Medulla oblongata (tissue), 1 donor: ENCODE measurements at regions not wholly inside any gene's neighbourhood (a gene's known extent, or its start where the extent isn't known, plus 50 kb on each side); places are given as distances from the start of the nearest gene placed in this dataset.

Experiments used
- DNase-seq: peaks from one replicate; pipeline ENCODE4 v3.0.0-alpha.2; 2015; ENCODE audit errors: extremely low spot score

GRCh38 chr15:94606286-94606685 is 374.9 kb downstream of the MCTP2 start:
- DNase-seq, result no peak

DNA sequence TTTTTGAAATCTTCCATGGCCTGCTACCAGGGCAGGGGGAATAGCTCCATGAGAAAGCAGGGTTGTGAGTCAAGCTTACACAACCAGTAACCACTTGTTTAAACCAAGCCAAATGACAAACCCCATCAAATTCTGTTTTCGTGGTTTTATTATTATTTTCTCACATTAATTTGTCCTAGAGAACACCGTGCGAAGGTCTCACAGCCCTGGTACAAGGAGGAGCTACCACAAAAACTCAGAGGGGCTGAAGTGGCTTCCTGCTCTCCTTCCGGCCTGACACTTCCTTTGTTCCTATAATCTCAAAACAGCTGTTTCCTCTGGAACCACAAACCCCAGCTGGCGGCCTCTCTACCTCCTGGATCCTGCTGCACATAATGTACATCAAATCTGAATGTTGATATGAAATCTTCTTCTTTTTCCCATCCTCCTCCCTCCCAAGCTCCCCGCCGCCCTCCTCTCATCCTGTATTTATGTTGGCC is 375.9 kb downstream of the MCTP2 start:
- DNase-seq, result no peak

GRCh38 chr15:94610069-94610468 is 378.7 kb downstream of the MCTP2 start:
- DNase-seq, result no peak

DNA sequence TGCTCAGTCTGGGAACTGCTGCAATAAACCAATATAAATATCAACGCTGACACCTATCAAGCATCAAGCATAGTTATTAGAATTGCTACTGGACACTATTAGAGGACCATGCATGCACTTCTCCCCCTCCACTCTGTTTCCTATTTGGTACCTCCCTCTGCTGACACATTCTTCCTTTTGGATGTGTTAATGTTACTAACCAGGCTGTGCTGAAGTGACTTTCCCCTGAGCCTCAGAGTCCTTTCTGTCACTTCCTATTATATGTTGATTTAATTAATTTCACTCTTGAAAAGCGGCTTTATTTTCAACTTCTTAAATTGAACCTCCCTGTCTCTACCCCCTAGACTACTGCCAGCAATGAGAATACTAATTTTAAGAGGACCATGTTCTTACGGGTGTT is 379.1 kb downstream of the MCTP2 start:
- no peak for DNase-seq

GRCh38 chr15:94611656-94612055 is 380.3 kb downstream of the MCTP2 start:
- DNase-seq, result no peak

GRCh38 chr15:94615688-94616087 is 384.3 kb downstream of the MCTP2 start:
- DNase-seq, result no peak

DNA sequence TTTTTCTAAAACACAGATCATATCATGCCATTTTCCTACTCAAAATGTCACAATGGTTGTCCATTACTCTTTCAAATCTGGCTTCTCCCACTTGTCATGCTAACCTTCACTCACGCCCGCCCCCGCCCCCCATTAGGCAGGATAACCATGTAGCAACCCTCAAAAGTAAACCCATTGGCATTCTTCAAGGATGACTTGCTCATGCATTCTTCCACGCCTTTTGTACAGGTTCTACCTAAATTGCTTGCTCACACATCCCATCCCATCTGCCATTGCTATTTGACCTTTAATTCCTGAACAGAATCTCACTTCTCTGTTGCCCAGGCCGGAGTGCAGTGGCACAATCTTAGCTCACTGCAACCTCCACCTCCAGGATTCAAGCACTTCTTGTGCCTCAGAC is 389.3 kb downstream of the MCTP2 start:
- DNase-seq, result no peak

- no peak for DNase-seq
Measured at GRCh38 chr15:94621736-94622135, 390.4 kb downstream of the MCTP2 start.

GRCh38 chr15:94626949-94627348 is 395.6 kb downstream of the MCTP2 start:
- DNase-seq, result no peak

DNA sequence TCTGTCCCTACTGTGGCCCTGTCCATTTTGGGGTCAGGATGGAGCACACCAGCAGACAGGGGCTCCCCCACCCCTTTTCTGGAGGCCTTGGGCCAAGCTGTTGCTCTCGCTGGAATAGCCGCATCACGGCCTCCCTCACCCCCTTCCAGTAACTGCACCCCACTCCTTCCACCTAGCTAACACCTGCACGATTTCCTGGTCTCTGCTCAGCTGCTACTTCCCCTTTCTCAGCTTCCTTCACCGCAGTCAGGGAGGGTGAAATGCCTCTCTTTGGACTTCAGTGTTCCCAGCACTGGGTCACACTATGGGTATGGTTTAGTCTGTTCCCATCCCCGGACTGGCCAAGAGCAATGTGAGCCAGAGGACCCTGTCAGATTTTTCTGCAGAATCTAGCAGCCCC is 400.2 kb downstream of the MCTP2 start:
- no peak for DNase-seq

DNA sequence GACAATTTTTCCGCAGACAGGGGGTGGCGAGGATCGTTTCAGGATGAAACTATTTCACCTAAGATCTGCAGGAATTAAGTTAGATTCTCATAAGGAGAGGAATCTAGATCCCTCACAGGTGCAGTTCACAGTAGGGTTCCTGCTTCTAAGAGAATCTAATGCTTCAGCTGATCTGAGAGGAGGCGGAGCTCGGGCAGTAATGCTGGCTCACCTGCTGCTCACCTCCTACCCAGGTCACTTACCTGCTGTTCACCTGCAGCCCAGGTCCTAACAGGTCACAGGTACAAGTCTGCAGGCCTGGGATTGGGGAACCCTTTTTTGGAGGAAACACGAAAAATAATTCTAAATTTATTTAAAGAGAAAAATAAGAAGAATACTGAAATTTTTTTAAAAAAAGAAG is 406.8 kb downstream of the MCTP2 start:
- no peak for DNase-seq

GRCh38 chr15:94639701-94640100 is 408.3 kb downstream of the MCTP2 start:
- DNase-seq, result no peak

DNA sequence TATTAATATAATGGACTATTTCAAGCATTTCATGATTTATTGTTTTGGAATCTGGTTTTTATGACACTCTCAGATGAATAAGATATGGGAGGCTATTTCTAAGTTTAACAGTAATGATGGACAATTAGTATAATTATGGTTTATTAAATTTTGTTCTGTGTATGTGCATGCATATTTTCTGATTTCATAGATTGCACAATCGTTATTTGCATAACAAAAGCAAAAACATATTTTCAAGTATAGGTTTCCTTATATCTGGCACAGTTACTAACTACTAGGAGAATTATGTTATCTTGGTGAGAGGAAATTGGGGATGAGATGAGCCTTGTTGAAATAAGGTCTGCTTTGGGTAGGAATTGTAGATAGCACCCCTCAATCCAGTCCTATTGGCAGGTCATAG is 413.1 kb downstream of the MCTP2 start:
- no peak for DNase-seq

GRCh38 chr15:94653071-94653470 is 421.7 kb downstream of the MCTP2 start:
- DNase-seq, result no peak

DNA sequence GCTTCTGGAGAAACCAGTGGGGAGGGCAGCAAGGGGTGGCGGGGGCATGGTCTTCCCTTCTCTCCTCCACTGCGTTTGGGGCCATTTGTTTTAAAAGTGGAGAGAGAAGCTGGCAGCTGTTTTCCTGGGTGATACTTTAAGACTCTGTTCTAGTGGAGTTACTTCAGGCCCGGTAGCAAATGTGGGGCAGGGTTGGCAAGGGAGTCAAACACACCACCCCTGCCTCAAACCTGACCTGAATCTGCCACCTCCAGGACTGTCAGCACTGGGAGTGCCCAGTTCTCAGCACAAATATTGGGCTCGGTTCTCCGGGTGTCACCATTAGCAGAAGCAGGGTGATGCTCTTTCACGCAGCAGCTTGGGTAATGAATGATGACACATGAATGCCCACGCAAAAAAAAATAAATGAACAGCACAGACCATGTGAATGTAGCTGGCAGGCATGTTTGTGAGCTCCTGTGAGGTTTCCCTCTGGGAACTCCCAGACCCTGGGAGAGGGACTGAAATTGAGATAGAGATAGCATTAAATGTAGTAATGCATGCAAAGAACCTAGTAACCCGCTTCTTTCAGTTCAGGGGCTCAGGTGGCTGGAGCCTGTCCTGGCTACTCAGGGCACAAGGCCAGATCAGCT is 424.0 kb downstream of the MCTP2 start:
- DNase-seq, result no peak

GRCh38 chr15:94665676-94666441 is 434.5 kb downstream of the MCTP2 start:
- no peak for DNase-seq

GRCh38 chr15:94666553-94666952 is 435.2 kb downstream of the MCTP2 start:
- no peak for DNase-seq

DNA sequence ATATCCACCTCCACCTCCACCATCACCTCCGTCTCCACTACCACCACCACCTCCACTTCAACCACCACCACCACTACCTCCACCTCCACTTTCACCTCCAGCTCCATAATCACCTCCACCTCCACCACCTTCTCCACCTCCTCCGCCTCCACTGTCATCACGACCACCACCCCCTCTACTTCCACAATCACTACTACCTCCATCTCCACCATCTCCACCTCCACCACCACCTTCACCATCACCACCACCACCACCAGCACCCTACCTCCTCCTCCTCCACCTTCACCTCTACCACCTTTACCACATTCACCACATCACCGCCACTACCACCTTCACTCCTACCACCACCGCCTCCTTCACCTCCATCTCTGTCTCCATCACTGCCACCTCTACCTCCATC is 435.7 kb downstream of the MCTP2 start:
- no peak for DNase-seq

- DNase-seq, result peak; percentile 78
Measured at GRCh38 chr15:94670438-94671034, 439.2 kb downstream of the MCTP2 start.

DNA sequence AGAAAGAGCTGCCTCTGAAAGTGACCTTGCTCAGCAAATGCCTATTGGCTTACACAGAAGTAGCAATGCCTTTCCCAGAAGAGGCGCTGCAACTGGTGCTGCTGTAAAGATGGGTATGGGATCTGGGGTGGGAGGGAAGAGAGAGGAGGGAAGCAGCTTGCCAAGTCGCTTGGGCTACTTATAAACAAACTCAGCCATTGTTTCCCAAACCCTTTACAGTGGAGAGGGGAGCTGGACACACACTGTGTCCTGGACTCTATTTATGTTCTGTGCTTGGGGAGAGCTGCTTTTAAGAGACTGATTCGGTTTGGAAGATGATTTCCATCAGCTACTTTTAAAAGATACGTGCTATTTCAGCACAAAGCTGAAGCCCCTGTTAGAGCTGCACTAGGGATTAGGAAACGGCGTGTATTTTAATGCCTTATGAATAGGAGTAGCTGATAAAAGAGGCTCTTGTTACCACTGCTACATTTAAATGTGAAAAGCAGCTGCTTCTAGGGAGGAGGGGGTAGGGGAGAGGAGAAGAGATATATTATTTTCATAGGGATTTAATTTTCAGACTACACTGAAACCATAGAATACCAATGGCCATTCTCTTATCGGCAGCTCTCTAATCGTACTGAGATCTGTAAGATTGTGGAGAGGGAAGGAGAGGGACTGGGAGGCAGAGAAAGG is 440.6 kb downstream of the MCTP2 start:
- DNase-seq, result peak; percentile 42

DNA sequence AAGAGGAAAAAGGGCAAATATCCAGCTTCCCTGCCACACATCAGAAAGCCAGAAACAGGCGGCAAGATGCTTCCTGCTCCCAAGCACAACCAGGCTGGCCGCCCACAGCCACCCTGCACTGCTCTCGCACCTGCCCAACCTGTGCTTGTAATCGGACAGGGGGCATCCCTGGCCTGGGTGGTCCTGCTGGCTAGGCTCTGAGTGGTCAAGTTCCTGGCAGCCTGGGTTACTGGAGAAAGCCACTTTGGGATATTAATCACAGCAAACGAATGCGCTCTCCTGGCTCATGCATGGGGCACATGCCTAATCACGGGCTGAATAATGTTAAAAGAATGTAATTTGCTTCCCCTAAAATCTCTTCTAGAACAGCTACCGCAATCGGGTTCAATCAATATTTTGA is 442.4 kb downstream of the MCTP2 start:
- DNase-seq, result no peak

- peak; percentile 13 for DNase-seq
Measured at GRCh38 chr15:94674296-94674695, 442.9 kb downstream of the MCTP2 start.
